OCI-M2 (cell line): ENCODE measurements at regions not wholly inside any gene's neighbourhood (a gene's known extent, or its start where the extent isn't known, plus 50 kb on each side); places are given as distances from the start of the nearest gene placed in this dataset.
"Not testable (repeated sequence)": the region's sequence is repeated elsewhere in the genome, so short reads cannot be mapped to it uniquely, and the experiment has no call there.

Source experiments
- DNase-seq: peaks from one replicate; lab custom pipeline; 2025; ENCODE audit not compliant: unreplicated experiment; lab: John Stamatoyannopoulos, UW

GRCh38 chr1:9465640-9466039 lies 73.6 kb upstream of the SLC25A33 start:
- no peak for DNase-seq

GRCh38 chr1:9466780-9467758 lies 72.2 kb upstream of the SLC25A33 start:
- DNase-seq, result no peak

GRCh38 chr1:9469882-9470281 lies 69.4 kb upstream of the SLC25A33 start:
- DNase-seq, result not testable (repeated sequence)

- DNase-seq, result no peak
Observed at GRCh38 chr1:9471679-9472078, 67.6 kb upstream of the SLC25A33 start.

- no peak for DNase-seq
Observed at GRCh38 chr1:9472386-9473031, 66.8 kb upstream of the SLC25A33 start.

GRCh38 chr1:9473032-9473807 lies 66.0 kb upstream of the SLC25A33 start:
- no peak for DNase-seq

- no peak for DNase-seq
Observed at GRCh38 chr1:9475061-9475627, 64.1 kb upstream of the SLC25A33 start.

GRCh38 chr1:9476790-9477463 lies 62.3 kb upstream of the SLC25A33 start:
- no peak for DNase-seq

- no peak for DNase-seq
Observed at GRCh38 chr1:9477535-9477934, 61.7 kb upstream of the SLC25A33 start.

- DNase-seq, result no peak
Observed at GRCh38 chr1:9478021-9478420, 61.2 kb upstream of the SLC25A33 start.

GRCh38 chr1:9481048-9481447 lies 58.2 kb upstream of the SLC25A33 start:
- DNase-seq, result no peak

- no peak for DNase-seq
Observed at GRCh38 chr1:9482403-9482802, 56.9 kb upstream of the SLC25A33 start.

GRCh38 chr1:9482816-9483572 lies 56.3 kb upstream of the SLC25A33 start:
- DNase-seq, result no peak

- DNase-seq, result no peak
Observed at GRCh38 chr1:9486466-9487140, 52.7 kb upstream of the SLC25A33 start.
